Gastroesophageal sphincter (tissue), 2 donors: ENCODE measurements at regions not wholly inside any gene's neighbourhood (a gene's known extent, or its start where the extent isn't known, plus 50 kb on each side); places are given as distances from the start of the nearest gene placed in this dataset.

Experiments used
- EP300 ChIP-seq: sonication (generic); formaldehyde crosslinking; IDR thresholded peaks from one replicate; pipeline ENCODE4 v1.6.1; 2017; ENCODE audit warnings: antibody characterized with exemption, mild to moderate bottlenecking
- POLR2A ChIP-seq, 2 donors: fragments of 450-650 bp; IDR thresholded peaks; one replicate each; pipeline ENCODE4 v1.6.1; 2017; ENCODE audit warnings: antibody characterized with exemption in 2 of 2, mild to moderate bottlenecking in 2 of 2, moderate library complexity in 1 of 2
- POLR2AphosphoS5 ChIP-seq: sonication (generic); formaldehyde crosslinking; IDR thresholded peaks from one replicate; pipeline ENCODE4 v1.6.1; 2017; ENCODE audit warnings: antibody characterized with exemption

DNA sequence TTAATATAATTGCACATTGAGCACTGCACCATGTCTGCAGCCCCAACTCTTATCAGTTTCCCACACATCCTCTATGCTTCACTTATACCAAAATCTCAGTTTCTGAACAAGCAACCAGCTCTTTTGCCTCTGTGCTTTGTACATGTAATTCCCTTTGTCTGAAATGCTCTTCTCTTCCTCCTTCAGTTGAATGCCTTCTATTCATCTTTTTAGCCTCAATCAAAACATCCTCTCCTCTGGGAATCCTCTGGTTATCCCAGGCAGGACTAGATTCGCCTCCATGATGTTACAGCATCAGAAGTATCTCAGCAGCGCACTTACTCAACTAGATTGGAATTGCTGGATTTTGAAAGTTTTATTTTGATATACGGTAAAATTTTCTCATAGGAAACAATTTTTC, 143.3 kb downstream of the GAS1 start:
- no peak for TF ChIP-seq POLR2AphosphoS5
- no peak for TF ChIP-seq POLR2A (IDR thresholded peaks at IDR 0.05)
- TF ChIP-seq EP300 = no peak
